HS-27A (cell line): ENCODE measurements at regions not wholly inside any gene's neighbourhood (a gene's known extent, or its start where the extent isn't known, plus 50 kb on each side); places are given as distances from the start of the nearest gene placed in this dataset.

Experiments
- DNase-seq: peaks from one replicate; pipeline ENCODE4 v3.0.0-alpha.2; 2012; ENCODE audit warnings: low read depth, missing footprints

GRCh38 chr6:169847141-169847674 is 95.8 kb downstream of the ERMARD start:
- DNase-seq = no peak

DNA sequence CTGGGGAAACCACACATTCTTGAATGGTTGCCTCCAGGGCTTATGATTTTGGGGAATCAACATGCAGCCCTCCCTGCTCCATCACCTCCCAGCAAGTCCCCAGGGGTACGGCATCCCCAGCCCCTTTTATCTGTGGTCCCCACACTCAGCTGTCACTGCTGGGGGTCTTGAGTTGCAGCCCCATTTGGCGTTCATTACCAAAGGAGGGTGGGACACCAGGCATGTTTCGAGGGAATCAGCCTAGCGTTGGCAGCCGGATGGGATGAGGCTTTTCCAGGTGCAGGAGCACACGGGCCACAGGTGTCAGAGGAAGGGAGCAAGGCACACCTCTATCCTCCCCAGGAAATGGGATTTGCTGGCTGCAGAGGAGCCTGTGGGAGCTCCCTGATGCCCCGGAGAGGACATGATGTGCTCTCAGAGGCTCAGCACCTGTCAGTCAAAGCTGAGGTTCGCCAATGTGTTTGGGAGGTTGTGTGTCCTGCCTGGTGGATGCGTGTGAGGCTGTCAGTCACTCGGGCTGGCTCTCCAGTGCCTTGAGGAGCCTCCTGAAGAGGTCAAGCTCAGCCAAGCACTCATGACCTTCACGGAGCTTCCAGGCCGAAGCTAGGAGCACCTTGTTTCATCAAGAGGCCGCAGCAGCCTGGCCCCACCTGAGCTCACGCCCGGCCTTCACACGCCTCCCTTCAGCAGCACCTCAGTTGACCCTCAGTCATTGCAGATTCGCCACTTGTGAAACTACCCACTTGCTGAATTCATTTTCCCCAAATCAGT is 95.0 kb downstream of the ERMARD start:
- no peak for DNase-seq

GRCh38 chr6:169845426-169846285 is 94.2 kb downstream of the ERMARD start:
- DNase-seq = no peak

DNA sequence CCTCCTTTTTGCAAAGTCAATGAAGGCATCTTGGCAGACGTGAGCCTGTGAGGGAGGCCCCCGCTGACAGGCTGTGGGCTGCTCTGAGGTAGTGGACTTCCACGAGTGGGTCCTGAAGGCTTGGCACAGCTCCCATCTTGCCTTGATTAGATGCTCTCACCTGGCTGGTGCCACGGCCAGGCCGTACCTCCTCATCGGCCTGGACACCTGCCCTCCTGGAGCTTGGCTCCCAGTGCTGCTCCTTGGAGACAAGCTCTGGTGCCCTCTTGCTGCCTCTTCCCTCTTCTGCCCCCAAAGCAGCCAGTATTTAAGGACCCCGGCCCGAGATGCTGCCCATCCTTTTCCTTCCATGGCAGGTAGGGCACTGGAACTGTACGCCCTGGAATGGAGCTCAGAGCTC is 93.5 kb downstream of the ERMARD start:
- DNase-seq = no peak

DNA sequence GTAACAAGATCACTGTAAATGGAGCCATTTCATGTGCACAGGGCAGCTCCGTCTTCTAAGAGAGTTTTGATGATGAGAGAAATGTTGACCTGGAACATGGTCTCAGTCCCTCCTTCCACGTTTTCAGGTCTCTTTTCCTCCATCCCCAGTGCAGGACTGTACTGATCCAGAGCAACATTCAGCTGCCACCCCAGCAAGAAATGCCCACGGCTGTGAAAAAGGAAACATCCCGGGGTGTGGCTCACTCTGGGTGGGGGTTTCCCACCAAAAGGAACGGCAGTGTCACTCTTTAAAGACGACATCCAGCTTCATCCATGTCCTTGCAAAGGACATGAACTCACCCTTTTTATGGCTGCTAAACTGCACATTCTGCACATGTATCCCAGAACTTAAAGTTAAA is 92.6 kb downstream of the ERMARD start:
- no peak for DNase-seq

GRCh38 chr6:169843110-169843509 is 91.7 kb downstream of the ERMARD start:
- no peak for DNase-seq

DNA sequence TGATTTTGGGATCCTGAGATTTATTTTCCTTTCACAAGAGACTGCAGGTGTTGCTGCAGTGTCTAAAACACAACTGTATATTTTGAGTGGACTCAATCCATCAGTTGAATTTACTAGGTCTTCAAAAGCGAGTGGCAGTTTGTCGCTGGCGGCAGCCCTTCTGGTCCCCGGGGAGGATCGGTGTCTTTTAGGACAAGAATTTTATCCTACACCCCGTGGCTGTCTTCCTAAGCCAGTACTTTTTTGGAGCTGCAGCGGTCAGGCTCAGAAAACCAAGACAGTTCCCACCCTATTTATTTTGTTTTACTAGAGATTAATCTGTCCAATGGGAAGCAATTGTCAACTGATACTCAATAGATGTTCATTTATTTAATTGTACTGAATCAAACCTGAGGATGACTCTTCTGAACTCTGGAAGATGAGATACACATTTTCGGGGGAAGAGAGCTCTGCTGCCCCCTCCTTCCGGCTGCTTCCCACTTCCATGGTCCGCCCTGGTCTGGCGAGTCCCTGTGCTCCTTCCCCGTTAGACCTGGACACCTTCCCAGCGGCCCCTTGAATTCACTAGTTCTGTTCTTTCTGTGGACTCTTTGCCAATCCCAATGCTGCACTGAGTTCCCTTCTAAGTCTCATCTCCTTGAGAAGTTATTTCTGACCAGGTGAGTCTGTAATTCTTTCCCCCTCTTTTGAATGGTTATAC is 90.6 kb downstream of the ERMARD start:
- no peak for DNase-seq

GRCh38 chr6:169841251-169841650 is 89.8 kb downstream of the ERMARD start:
- no peak for DNase-seq

DNA sequence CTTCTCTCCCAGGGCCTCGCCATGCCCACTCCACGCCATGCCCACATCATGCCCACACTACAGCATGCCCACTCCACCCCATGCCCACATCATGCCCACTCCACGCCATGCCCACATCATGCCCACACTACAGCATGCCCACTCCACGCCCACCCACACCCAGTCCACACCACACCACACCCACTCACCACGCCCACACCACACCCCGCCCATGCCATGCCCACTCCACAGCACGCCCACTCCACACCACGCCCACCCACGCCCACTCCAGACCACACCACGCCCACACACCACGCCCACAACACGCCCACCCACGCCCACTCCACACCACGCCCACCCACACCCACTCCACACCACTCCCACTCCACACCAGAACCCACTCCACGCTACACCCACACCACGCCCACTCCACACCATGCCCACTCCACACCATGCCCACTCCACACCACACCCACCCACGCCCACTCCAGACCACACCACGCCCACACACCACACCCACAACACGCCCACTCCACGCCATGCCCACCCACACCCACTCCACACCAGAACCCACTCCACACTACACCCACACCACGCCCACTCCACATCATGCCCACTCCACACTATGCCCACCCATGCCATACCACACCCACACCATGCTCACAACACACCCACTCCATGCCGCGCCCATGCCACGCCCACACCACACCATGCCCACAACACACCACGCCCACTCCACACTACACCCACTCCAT is 88.6 kb downstream of the ERMARD start:
- no peak for DNase-seq

DNA sequence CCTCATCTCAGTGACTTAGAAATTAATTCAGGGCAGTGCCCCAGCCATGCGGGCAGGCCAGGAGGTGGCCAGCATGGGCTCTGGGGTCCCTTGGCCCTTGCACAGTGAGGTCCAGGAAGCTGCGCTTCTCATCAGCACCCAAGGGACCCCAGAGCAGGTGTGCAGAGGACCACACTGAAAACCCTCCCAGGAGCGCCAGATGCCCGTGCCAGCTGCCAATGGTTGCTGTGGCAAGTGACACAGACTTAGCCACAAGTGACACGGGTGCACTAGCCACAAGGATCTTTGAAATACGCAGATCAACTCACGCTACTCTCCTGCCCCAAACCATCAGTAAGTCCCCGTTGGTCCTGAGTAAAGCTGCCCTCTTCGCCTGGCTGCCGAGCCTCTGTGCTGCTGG is 88.1 kb downstream of the ERMARD start:
- no peak for DNase-seq

- no peak for DNase-seq
These were observed 87.6 kb downstream of the ERMARD start for GRCh38 chr6:169839029-169839481.

DNA sequence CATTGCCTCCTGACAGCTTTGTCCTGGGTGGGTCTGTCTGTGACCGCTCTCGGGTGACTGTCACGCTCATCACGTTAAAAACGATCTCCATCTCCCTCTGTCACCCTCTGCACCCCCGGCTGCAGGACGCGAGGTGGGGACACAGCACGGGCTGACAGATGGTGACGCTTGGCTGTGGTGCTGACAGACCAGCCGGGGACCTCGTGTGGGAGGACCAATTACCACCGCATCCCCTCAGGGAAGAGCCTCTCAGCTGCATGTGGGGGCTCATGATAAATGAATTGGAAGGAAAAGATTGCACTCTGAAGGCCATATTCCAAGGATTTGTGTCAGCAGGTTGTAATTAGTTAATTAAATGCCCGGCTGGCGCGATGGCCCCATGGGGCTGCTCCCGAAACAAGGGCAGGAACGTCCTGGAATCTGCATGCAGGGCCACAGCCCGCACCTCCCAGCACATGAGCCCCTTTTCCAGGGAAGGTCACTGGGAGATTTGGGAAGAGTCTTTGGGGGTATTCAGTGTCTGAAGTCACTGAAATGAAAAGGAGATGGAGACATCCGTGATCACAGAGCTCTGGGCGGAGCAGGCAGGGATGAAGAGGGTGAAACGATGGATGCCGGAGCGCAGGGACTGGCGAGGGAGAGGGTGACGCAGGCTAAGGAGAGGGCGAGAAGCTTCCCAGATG is 87.1 kb downstream of the ERMARD start:
- no peak for DNase-seq

DNA sequence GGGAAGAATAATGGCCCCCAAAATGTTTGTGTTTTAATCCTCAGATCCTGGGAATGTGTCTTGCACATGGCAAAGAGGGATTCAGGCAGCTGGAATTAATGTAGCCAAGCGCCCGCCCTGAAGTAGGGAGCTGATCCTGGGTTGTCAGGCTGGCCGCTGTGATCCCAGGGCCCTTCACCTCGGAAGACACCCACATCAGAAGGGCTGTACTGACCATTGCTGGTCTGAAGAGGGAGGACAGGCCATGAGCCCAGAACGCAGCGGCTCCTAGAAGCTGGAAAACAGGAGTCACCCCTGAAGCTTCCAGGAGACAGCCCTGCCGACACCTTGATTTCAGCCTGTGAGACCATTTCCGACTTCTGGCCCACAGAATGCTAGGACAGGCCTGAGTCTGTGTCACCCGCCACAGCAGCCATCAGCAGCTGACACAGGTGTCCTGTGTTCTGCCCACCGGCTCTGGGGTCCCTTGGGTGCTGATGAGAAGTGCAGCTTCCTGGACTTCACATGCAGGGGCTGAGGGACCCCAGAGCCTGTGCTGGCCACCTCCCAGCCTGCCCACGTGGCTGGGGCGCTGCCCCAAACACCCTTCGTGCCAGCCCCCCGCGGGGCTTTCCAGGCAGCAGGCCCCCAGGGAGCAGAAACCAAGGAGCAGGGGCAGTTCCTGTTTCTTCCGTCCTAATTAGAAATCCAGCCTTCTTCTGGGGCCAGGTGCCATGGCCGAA is 86.3 kb downstream of the ERMARD start:
- no peak for DNase-seq

DNA sequence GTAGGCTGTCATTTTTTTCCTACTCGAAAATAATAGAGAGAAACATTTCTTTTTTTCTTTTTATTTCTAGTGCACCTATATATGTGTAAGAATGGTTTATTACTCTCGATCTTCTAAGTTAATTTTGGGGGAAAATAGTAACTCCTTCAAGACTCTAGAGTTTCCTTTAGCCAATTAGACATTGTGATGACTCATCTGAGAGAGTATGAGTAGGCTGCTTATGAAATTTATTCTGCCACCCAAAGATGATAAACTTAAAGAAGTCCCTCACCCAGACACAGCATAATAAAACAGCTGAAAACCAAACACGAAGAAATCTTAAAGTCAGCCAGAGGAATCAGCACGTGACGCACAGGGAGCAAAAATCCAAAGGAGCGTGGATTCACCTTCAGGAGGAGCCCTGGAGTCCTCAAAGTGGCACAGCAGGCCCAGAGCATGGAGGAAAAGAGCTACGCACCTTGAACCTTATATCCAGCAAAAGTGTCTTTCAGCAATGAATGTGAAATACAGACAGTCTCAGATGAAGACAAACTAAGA is 81.9 kb downstream of the ERMARD start:
- no peak for DNase-seq

GRCh38 chr6:169832247-169832948 is 81.0 kb downstream of the ERMARD start:
- DNase-seq = no peak

DNA sequence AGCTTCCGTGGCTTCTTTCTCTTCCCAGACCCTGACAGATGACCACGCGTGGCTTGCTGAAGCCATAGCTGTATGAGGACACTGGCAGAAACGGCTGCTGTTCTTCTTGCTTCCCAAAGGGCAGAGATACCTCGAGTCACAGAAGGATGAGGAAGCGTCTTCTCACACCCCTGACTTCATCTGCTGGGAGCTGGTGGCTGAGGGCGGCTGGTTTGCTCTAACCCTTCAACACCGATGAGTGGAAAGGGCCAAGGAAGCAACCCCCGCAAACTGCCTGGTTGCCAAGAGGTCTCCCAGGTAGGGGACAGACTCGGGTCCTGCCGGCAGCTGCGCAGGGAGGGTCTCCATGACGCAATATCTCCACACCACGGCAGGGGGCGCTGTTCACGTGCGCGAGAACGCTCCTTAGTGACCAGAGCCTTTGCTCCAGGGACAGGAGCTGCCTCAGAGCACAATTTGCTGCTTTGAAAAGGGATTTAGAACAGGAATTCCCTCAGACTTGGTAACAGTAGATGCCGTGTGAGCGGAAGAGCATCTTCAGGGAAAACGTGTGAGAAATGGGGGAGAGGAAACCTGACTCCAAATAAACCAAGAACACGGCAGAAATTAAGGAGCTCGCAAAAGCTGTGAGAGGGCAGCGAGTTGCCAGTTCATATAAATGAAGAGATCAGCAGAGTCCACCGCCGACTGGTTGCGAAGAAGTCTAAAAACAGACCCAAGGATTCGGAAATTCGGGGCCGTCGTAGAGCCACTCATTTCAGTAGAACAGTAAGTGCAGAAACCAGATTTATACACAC is 80.2 kb downstream of the ERMARD start:
- DNase-seq = peak; percentile 14
